Stimulated activated CD8-positive, alpha-beta memory T cell treated with anti-CD3 and anti-CD28 coated beads, Interleukin-7, amount 100 ng/mL, for 1 hour (primary cell): ENCODE measurements at regions not wholly inside any gene's neighbourhood (a gene's known extent, or its start where the extent isn't known, plus 50 kb on each side); places are given as distances from the start of the nearest gene placed in this dataset.
"Not testable (repeated sequence)": the region's sequence is repeated elsewhere in the genome, so short reads cannot be mapped to it uniquely, and the experiment has no call there.

Source experiments
- DNase-seq, 2 donors: peaks; one replicate each; pipeline ENCODE4 v3.0.0-alpha.2; 2020; ENCODE audit warnings: low read depth in 2 of 2

- DNase-seq, result no peak
Observed at GRCh38 chr2:217371781-217372213, 511.9 kb upstream of the TNP1 start.

GRCh38 chr2:217370391-217370790 is 510.5 kb upstream of the TNP1 start:
- DNase-seq, result no peak

GRCh38 chr2:217367464-217367863 is 507.6 kb upstream of the TNP1 start:
- DNase-seq, result no peak

- DNase-seq, result no peak
Observed at GRCh38 chr2:217366966-217367365, 507.1 kb upstream of the TNP1 start.

- DNase-seq, result no peak
Observed at GRCh38 chr2:217366266-217366895, 506.5 kb upstream of the TNP1 start.

- no peak for DNase-seq
Observed at GRCh38 chr2:217365656-217366055, 505.8 kb upstream of the TNP1 start.

GRCh38 chr2:217364224-217364623 is 504.4 kb upstream of the TNP1 start:
- DNase-seq, result no peak

GRCh38 chr2:217363470-217363869 is 503.6 kb upstream of the TNP1 start:
- no peak for DNase-seq

- DNase-seq, result no peak
Observed at GRCh38 chr2:217362710-217363109, 502.8 kb upstream of the TNP1 start.

GRCh38 chr2:217362286-217362685 is 502.4 kb upstream of the TNP1 start:
- DNase-seq, result no peak

- no peak for DNase-seq
Observed at GRCh38 chr2:217361483-217361880, 501.6 kb upstream of the TNP1 start.

- DNase-seq, result no peak
Observed at GRCh38 chr2:217360781-217361482, 501.1 kb upstream of the TNP1 start.

- DNase-seq, result no peak
Observed at GRCh38 chr2:217360111-217360510, 500.2 kb upstream of the TNP1 start.

- DNase-seq, result no peak
Observed at GRCh38 chr2:217357886-217358620, 498.2 kb upstream of the TNP1 start.

GRCh38 chr2:217356781-217357180 is 496.9 kb upstream of the TNP1 start:
- DNase-seq, result no peak

GRCh38 chr2:217356142-217356541 is 496.3 kb upstream of the TNP1 start:
- no peak for DNase-seq

- no peak for DNase-seq
Observed at GRCh38 chr2:217353591-217353990, 493.7 kb upstream of the TNP1 start.

- no peak for DNase-seq
Observed at GRCh38 chr2:217351378-217351777, 491.5 kb upstream of the TNP1 start.

- DNase-seq, result no peak
Observed at GRCh38 chr2:217349251-217349650, 489.4 kb upstream of the TNP1 start.

GRCh38 chr2:217347630-217348029 is 487.8 kb upstream of the TNP1 start:
- DNase-seq, result not testable (repeated sequence)

- not testable (repeated sequence) for DNase-seq
Observed at GRCh38 chr2:217346043-217346442, 486.2 kb upstream of the TNP1 start.

- DNase-seq, result no peak
Observed at GRCh38 chr2:217340899-217341298, 481.0 kb upstream of the TNP1 start.

- no peak for DNase-seq
Observed at GRCh38 chr2:217340176-217340575, 480.3 kb upstream of the TNP1 start.
